Type B pancreatic cell (in vitro differentiated cells): ENCODE measurements at regions not wholly inside any gene's neighbourhood (a gene's known extent, or its start where the extent isn't known, plus 50 kb on each side); places are given as distances from the start of the nearest gene placed in this dataset.
"Not testable (repeated sequence)": the region's sequence is repeated elsewhere in the genome, so short reads cannot be mapped to it uniquely, and the experiment has no call there.

Experiments used
- DNase-seq: peaks from one replicate; pipeline ENCODE4 v3.0.0; 2021; ENCODE audit warnings: mixed read lengths; ENCODE audit not compliant: unreplicated experiment; ENCODE audit errors: extremely low spot score
- H3K27ac Mint-ChIP-seq: 2 replicates; pipeline ENCODE4 v1.8.0; 2021; ENCODE audit warnings: mild to moderate bottlenecking, mixed read lengths
- H3K27me3 Mint-ChIP-seq: 2 replicates; pipeline ENCODE4 v1.8.0; 2021; ENCODE audit warnings: mixed read lengths
- H3K36me3 Mint-ChIP-seq: 2 replicates; pipeline ENCODE4 v1.8.0; 2021; ENCODE audit warnings: mixed read lengths
- H3K4me1 Mint-ChIP-seq: one replicate; pipeline ENCODE4 v1.8.0; 2021; ENCODE audit warnings: mixed read lengths; ENCODE audit not compliant: unreplicated experiment
- H3K4me3 Mint-ChIP-seq: 2 replicates; pipeline ENCODE4 v1.8.0; 2021; ENCODE audit warnings: mild to moderate bottlenecking, mixed read lengths
- H3K9me3 Mint-ChIP-seq: 2 replicates; pipeline ENCODE4 v1.8.0; 2021; ENCODE audit warnings: mixed read lengths
- CTCF ChIP-seq: fragments of 200-600 bp; sonication (generic); conservative IDR thresholded peaks from 2 replicates; pipeline ENCODE4 v1.5.0; 2021; ENCODE audit warnings: antibody characterized with exemption, mild to moderate bottlenecking

- Mint-ChIP-seq H3K27me3 (no peaks in the 10 kb centered on the region), H3K9me3 (no peaks in the 10 kb centered on the region), H3K4me3 (peak overlapping the region; percentile 13), H3K4me1 (peaks cover 10% of the 10 kb centered on the region), H3K27ac (peak overlapping the region; percentile 33), H3K36me3 (no peaks in the 10 kb centered on the region)
- DNase-seq, result no peak
- no peak for TF ChIP-seq CTCF
These were observed 375.0 kb upstream of the SLC35B3 start for GRCh38 chr6:8810325-8810724.

GRCh38 chr6:8809662-8810061, 374.3 kb upstream of the SLC35B3 start:
- Mint-ChIP-seq H3K9me3 (no peaks in the 10 kb centered on the region), H3K27ac (peak overlapping the region; percentile 33), H3K4me3 (no peak overlapping the region), H3K36me3 (no peaks in the 10 kb centered on the region), H3K27me3 (no peaks in the 10 kb centered on the region), H3K4me1 (peaks cover 10% of the 10 kb centered on the region)
- no peak for DNase-seq
- no peak for TF ChIP-seq CTCF

- H3K27ac Mint-ChIP-seq, result no peak overlapping the region
- H3K27me3 Mint-ChIP-seq, result no peaks in the 10 kb centered on the region
- no peak for DNase-seq
- H3K9me3 Mint-ChIP-seq, result no peaks in the 10 kb centered on the region
- no peaks in the 10 kb centered on the region for H3K4me1 Mint-ChIP-seq
- no peak overlapping the region for H3K4me3 Mint-ChIP-seq
- TF ChIP-seq CTCF, result no peak
- no peaks in the 10 kb centered on the region for H3K36me3 Mint-ChIP-seq
These were observed 367.9 kb upstream of the SLC35B3 start for GRCh38 chr6:8803181-8803760.

GRCh38 chr6:8802397-8802796, 367.1 kb upstream of the SLC35B3 start:
- not testable (repeated sequence) for H3K4me3 Mint-ChIP-seq, H3K36me3 Mint-ChIP-seq, H3K27ac Mint-ChIP-seq, H3K27me3 Mint-ChIP-seq, H3K4me1 Mint-ChIP-seq, DNase-seq, H3K9me3 Mint-ChIP-seq

- H3K27me3 Mint-ChIP-seq, result no peaks in the 10 kb centered on the region
- no peaks in the 10 kb centered on the region for H3K9me3 Mint-ChIP-seq
- H3K4me1 Mint-ChIP-seq, result no peaks in the 10 kb centered on the region
- DNase-seq, result no peak
- H3K27ac Mint-ChIP-seq, result no peak overlapping the region
- H3K4me3 Mint-ChIP-seq, result no peak overlapping the region
- TF ChIP-seq CTCF, result no peak
- no peaks in the 10 kb centered on the region for H3K36me3 Mint-ChIP-seq
These were observed 359.1 kb upstream of the SLC35B3 start for GRCh38 chr6:8794420-8794819.

- no peak for TF ChIP-seq CTCF
- no peak overlapping the region for H3K4me3 Mint-ChIP-seq
These were observed 354.5 kb upstream of the SLC35B3 start for GRCh38 chr6:8789878-8790277.

More at GRCh38 chr6:8789878-8790277, 354.5 kb upstream of the SLC35B3 start:
- Mint-ChIP-seq H3K27ac (no peak overlapping the region), H3K9me3 (no peaks in the 10 kb centered on the region), H3K4me1 (no peaks in the 10 kb centered on the region), H3K36me3 (no peaks in the 10 kb centered on the region), H3K27me3 (no peaks in the 10 kb centered on the region)
- no peak for DNase-seq
